IMR-90 (cell line): ENCODE measurements at regions not wholly inside any gene's neighbourhood (a gene's known extent, or its start where the extent isn't known, plus 50 kb on each side); places are given as distances from the start of the nearest gene placed in this dataset.

Experiments
- ATAC-seq: fragments of 200-7000 bp; cut with Tn5 transposase; 2 replicates; pipeline ENCODE4 v1.9.1; 2020; ENCODE audit warnings: low read depth, mild to moderate bottlenecking, moderate library complexity
- BruUV-seq: library from RNA; stranded (reverse); fragments of 400-500 nt; replicated peaks from 2 replicates; lab custom pipeline; 2021; lab: Mats Ljungman, UMichigan
- CTCF ChIA-PET: fragments of 300-600 bp; formaldehyde crosslinking; extraction: SDS; loops from one replicate; lab custom pipeline; 2021; ENCODE audit warnings: antibody characterized with exemption; lab: Yijun Ruan, JAX
- POLR2A ChIA-PET: fragments of 300-600 bp; sonication (Branson Sonifier 250); formaldehyde crosslinking; loops from one replicate; lab custom pipeline; 2022; ENCODE audit warnings: antibody characterized with exemption; ENCODE audit not compliant: unreplicated experiment; lab: Charles Lee
- DNase-seq: peaks from one replicate; pipeline ENCODE4 v3.0.0; 2013
- H2AFZ ChIP-seq: replicated peaks from 2 replicates; pipeline ENCODE3; 2013; ENCODE audit warnings: low read length, mild to moderate bottlenecking; ENCODE audit not compliant: poor library complexity
- H2AK5ac ChIP-seq: 2 replicates; pipeline ENCODE4 v1.6.1; 2013; ENCODE audit warnings: low read depth, low read length, inconsistent platforms
- H2AK9ac ChIP-seq: replicated peaks from 2 replicates; pipeline ENCODE3; 2013; ENCODE audit warnings: mild to moderate bottlenecking, low read depth, low read length, moderate library complexity; ENCODE audit not compliant: poor library complexity
- H2BK120ac ChIP-seq: 2 replicates; pipeline ENCODE4 v1.6.1; 2013; ENCODE audit warnings: low read depth, low read length, inconsistent platforms
- H2BK15ac ChIP-seq: 3 replicates; pipeline ENCODE4 v1.6.1; 2013; ENCODE audit warnings: low read depth, low read length, inconsistent platforms
- H2BK20ac ChIP-seq: 2 replicates; pipeline ENCODE4 v1.6.1; 2013; ENCODE audit warnings: low read depth, mild to moderate bottlenecking, inconsistent platforms, low read length, moderate library complexity
- H2BK5ac ChIP-seq: 2 replicates; pipeline ENCODE4 v1.6.1; 2013; ENCODE audit warnings: mild to moderate bottlenecking, low read depth, low read length, inconsistent platforms; ENCODE audit not compliant: poor library complexity, severe bottlenecking
- H3K14ac ChIP-seq: replicated peaks from 2 replicates; pipeline ENCODE4 v1.6.1; 2013; ENCODE audit warnings: low read depth, low read length, inconsistent platforms
- H3K18ac ChIP-seq: 2 replicates; pipeline ENCODE4 v1.6.1; 2013; ENCODE audit warnings: low read depth, low read length, control low read depth
- H3K23ac ChIP-seq: 2 replicates; pipeline ENCODE4 v1.6.1; 2013; ENCODE audit warnings: low read depth, low read length, inconsistent platforms
- H3K27ac ChIP-seq: 2 replicates; pipeline ENCODE4 v1.5.1; 2013; ENCODE audit warnings: mild to moderate bottlenecking, control low read depth, low read length; ENCODE audit not compliant: insufficient read depth
- H3K27me3 ChIP-seq: 2 replicates; pipeline ENCODE4 v1.6.1; 2013; ENCODE audit warnings: low read length; ENCODE audit not compliant: control insufficient read depth, insufficient read depth
- H3K36me3 ChIP-seq: 2 replicates; pipeline ENCODE4 v1.6.1; 2013; ENCODE audit warnings: low read length, mixed read lengths; ENCODE audit not compliant: control insufficient read depth, insufficient read depth
- H3K4ac ChIP-seq: 2 replicates; pipeline ENCODE4 v1.6.1; 2013; ENCODE audit warnings: low read depth, low read length, inconsistent platforms
- H3K4me1 ChIP-seq: 2 replicates; pipeline ENCODE4 v1.6.1; 2013; ENCODE audit warnings: low read length, mixed read lengths; ENCODE audit not compliant: control insufficient read depth, insufficient read depth
- H3K4me2 ChIP-seq: 2 replicates; pipeline ENCODE4 v1.6.1; 2013; ENCODE audit warnings: low read depth, mild to moderate bottlenecking, control low read depth, low read length, moderate library complexity
- H3K4me3 ChIP-seq: 2 replicates; pipeline ENCODE4 v1.5.1; 2013; ENCODE audit warnings: low read depth, mild to moderate bottlenecking, control low read depth, low read length, moderate library complexity; ENCODE audit not compliant: insufficient read depth
- H3K56ac ChIP-seq: 2 replicates; pipeline ENCODE4 v1.6.1; 2013; ENCODE audit warnings: low read length, inconsistent platforms; ENCODE audit not compliant: insufficient read depth; ENCODE audit errors: extremely low read depth
- H3K79me1 ChIP-seq, 2 experiments: 2 replicates each; pipeline ENCODE4 v1.6.1; 2013; ENCODE audit warnings: low read length in 2 of 2, inconsistent platforms in 1 of 2, low read depth in 1 of 2
- H3K9ac ChIP-seq: 2 replicates; pipeline ENCODE4 v1.6.1; 2013; ENCODE audit warnings: low read depth, low read length, control low read depth
- H3K9me1 ChIP-seq: 2 replicates; pipeline ENCODE4 v1.6.1; 2013; ENCODE audit warnings: low read length, inconsistent platforms; ENCODE audit not compliant: insufficient read depth
- H3K9me3 ChIP-seq: 2 replicates; pipeline ENCODE4 v1.6.1; 2013; ENCODE audit warnings: low read length; ENCODE audit not compliant: control insufficient read depth, insufficient read depth
- H4K20me1 ChIP-seq: 2 replicates; pipeline ENCODE4 v1.6.1; 2013; ENCODE audit warnings: low read length, inconsistent platforms; ENCODE audit not compliant: insufficient read depth
- H4K5ac ChIP-seq: 2 replicates; pipeline ENCODE4 v1.6.1; 2013; ENCODE audit warnings: mild to moderate bottlenecking, low read depth, low read length, control low read depth
- H4K8ac ChIP-seq, 2 experiments: 2 replicates each; pipeline ENCODE4 v1.6.1; 2013; ENCODE audit warnings: low read depth in 2 of 2, low read length in 2 of 2, control low read depth in 1 of 2, inconsistent platforms in 1 of 2
- H4K91ac ChIP-seq: 2 replicates; pipeline ENCODE4 v1.6.1; 2013; ENCODE audit warnings: low read depth, low read length, inconsistent platforms; ENCODE audit not compliant: insufficient read depth
- BHLHE40 ChIP-seq: fragments of 150-350 bp; IDR thresholded peaks from 2 replicates; pipeline ENCODE4 v1.6.1; 2016; ENCODE audit warnings: mild to moderate bottlenecking, low read depth, low read length
- CEBPB ChIP-seq: IDR thresholded peaks from 2 replicates; pipeline ENCODE4 v1.6.1; 2012; ENCODE audit warnings: low read depth, low read length, improper control_type of control experiment
- CHD1 ChIP-seq: IDR thresholded peaks from 2 replicates; pipeline ENCODE4 v1.6.1; 2012; ENCODE audit warnings: low read depth, low read length, improper control_type of control experiment
- FOS ChIP-seq: fragments of 150-350 bp; IDR thresholded peaks from 2 replicates; pipeline ENCODE4 v1.6.1; 2016; ENCODE audit warnings: low read depth, low read length
- MAFK ChIP-seq: IDR thresholded peaks from 2 replicates; pipeline ENCODE4 v1.6.1; 2012; ENCODE audit warnings: low read depth, low read length, improper control_type of control experiment
- MAZ ChIP-seq: IDR thresholded peaks from 2 replicates; pipeline ENCODE4 v1.6.1; 2012; ENCODE audit warnings: low read depth, mild to moderate bottlenecking, low read length, improper control_type of control experiment, moderate library complexity, borderline replicate concordance
- MXI1 ChIP-seq: IDR thresholded peaks from 2 replicates; pipeline ENCODE4 v1.6.1; 2012; ENCODE audit warnings: low read depth, mild to moderate bottlenecking, low read length, moderate library complexity, borderline replicate concordance
- NFE2L2 ChIP-seq: fragments of 150-350 bp; IDR thresholded peaks from 2 replicates; pipeline ENCODE4 v1.6.1; 2016; ENCODE audit warnings: low read depth, mild to moderate bottlenecking, low read length
- POLR2A ChIP-seq: IDR thresholded peaks from 2 replicates; pipeline ENCODE4 v1.6.1; 2012; ENCODE audit warnings: mild to moderate bottlenecking, low read depth, low read length
- RAD21 ChIP-seq: IDR thresholded peaks from 2 replicates; pipeline ENCODE4 v1.6.1; 2012; ENCODE audit warnings: low read length, improper control_type of control experiment
- RCOR1 ChIP-seq: IDR thresholded peaks from 2 replicates; pipeline ENCODE4 v1.6.1; 2012; ENCODE audit warnings: mild to moderate bottlenecking, low read length, improper control_type of control experiment; ENCODE audit not compliant: insufficient replicate concordance
- RFX5 ChIP-seq: IDR thresholded peaks from 2 replicates; pipeline ENCODE4 v1.8.0; 2012; ENCODE audit warnings: low read depth, mild to moderate bottlenecking, low read length, moderate library complexity
- SMC3 ChIP-seq: fragments of 150-350 bp; IDR thresholded peaks from 2 replicates; pipeline ENCODE4 v1.6.1; 2016; ENCODE audit warnings: low read depth, mild to moderate bottlenecking, antibody characterized with exemption, low read length, moderate library complexity
- WGBS, 2 experiments: methylation state at CpG; one replicate each; pipeline versions ENCODE4 v1.1.5 to v1.1.7; 2013; ENCODE audit warnings: missing lambda C conversion rate in 2 of 2; ENCODE audit not compliant: insufficient read length in 1 of 2; ENCODE audit errors: extremely low coverage in 2 of 2; 5-methylcytosine and 5-hydroxymethylcytosine counted together
- dilution Hi-C: fragments of 300-500 bp; cut with HindIII; formaldehyde crosslinking; loops from one replicate; pipeline ENCODE4 v1.14.3; 2018; ENCODE audit warnings: low sequenced_read_pairs; ENCODE audit not compliant: unreplicated experiment
- in situ Hi-C: fragments of 300-500 bp; cut with MboI; formaldehyde crosslinking; loops from 3 replicates; pipeline ENCODE4 v1.14.3; 2019; ENCODE audit warnings: low sequenced_read_pairs, inconsistent platforms, mixed read lengths
- intact Hi-C: fragments of 100-400 bp; cut with micrococcal nuclease; formaldehyde crosslinking; loops from 2 replicates; pipeline ENCODE4 v1.10.0; 2022
- TF ChIP-seq, protein P1 (sequence below): fragments of 150-350 bp; IDR thresholded peaks from 2 replicates; pipeline ENCODE4 v1.6.1; 2017; ENCODE audit warnings: mild to moderate bottlenecking, antibody characterized with exemption, low read length, low read depth
- TF ChIP-seq, protein P2 (sequence below): conservative IDR thresholded peaks from 2 replicates; pipeline ENCODE4 v1.5.1; 2012; ENCODE audit warnings: mild to moderate bottlenecking, low read depth, low read length, improper control_type of control experiment
- TF ChIP-seq, protein P3 (sequence below): fragments of 150-350 bp; IDR thresholded peaks from 2 replicates; pipeline ENCODE4 v1.6.1; 2016; ENCODE audit warnings: low read depth, mild to moderate bottlenecking, low read length, moderate library complexity, borderline replicate concordance

- ATAC-seq (no peak), DNase-seq (no peak)
- Histone ChIP-seq H3K56ac (no peak overlapping the region), H3K27me3 (no peaks in the 10 kb centered on the region), H3K36me3 (no peaks in the 10 kb centered on the region), H4K20me1 (no peaks in the 10 kb centered on the region), H3K9me1 (no peaks in the 10 kb centered on the region), H2BK5ac (no peak overlapping the region), H3K4ac (no peak overlapping the region), H4K8ac (no peak overlapping the region), H3K9ac (no peak overlapping the region), H3K79me1 (peaks cover 0 to 13% of the 10 kb centered on the region in 2 experiments; a peak in 2 of 4 replicates), H3K4me3 (no peak overlapping the region), H2AK9ac (no peak overlapping the region), H3K27ac (no peak overlapping the region), H3K14ac (no peak overlapping the region), H2AFZ (no peak overlapping the region), H3K18ac (no peak overlapping the region), H2BK20ac (no peak overlapping the region), H2BK120ac (no peak overlapping the region; the same call in 1 of the 2 replicates), H3K23ac (no peak overlapping the region), H2BK15ac (peak overlapping the region; percentile 59; the same call in 1 of the 3 replicates), H3K9me3 (no peaks in the 10 kb centered on the region), H2AK5ac (peak overlapping the region; percentile 7; the same call in 1 of the 2 replicates), H3K4me2 (no peak overlapping the region), H4K5ac (no peak overlapping the region), H3K4me1 (peaks cover 20% of the 10 kb centered on the region), H4K91ac (no peak overlapping the region)
- no CpG with 5 or more reads among the region's 4 CpGs for WGBS, 2 experiments
- in situ Hi-C loops = loop anchor here (10.0 kb wide), 1 partner anchor 300 kb away; no protein-coding TSS in a partner anchor
- intact Hi-C loops = no loop called here
- BruUV-seq = no TSS peak
- CTCF ChIA-PET = no interaction called here
- no peak for TF ChIP-seq NFE2L2
- TF ChIP-seq, protein P1, sequence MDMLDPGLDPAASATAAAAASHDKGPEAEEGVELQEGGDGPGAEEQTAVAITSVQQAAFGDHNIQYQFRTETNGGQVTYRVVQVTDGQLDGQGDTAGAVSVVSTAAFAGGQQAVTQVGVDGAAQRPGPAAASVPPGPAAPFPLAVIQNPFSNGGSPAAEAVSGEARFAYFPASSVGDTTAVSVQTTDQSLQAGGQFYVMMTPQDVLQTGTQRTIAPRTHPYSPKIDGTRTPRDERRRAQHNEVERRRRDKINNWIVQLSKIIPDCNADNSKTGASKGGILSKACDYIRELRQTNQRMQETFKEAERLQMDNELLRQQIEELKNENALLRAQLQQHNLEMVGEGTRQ = no peak
- TF ChIP-seq FOS = no peak
- TF ChIP-seq SMC3 = no peak
- TF ChIP-seq POLR2A = no peak
- no peak for TF ChIP-seq MAZ
- no peak for TF ChIP-seq CEBPB
- TF ChIP-seq, protein P2, sequence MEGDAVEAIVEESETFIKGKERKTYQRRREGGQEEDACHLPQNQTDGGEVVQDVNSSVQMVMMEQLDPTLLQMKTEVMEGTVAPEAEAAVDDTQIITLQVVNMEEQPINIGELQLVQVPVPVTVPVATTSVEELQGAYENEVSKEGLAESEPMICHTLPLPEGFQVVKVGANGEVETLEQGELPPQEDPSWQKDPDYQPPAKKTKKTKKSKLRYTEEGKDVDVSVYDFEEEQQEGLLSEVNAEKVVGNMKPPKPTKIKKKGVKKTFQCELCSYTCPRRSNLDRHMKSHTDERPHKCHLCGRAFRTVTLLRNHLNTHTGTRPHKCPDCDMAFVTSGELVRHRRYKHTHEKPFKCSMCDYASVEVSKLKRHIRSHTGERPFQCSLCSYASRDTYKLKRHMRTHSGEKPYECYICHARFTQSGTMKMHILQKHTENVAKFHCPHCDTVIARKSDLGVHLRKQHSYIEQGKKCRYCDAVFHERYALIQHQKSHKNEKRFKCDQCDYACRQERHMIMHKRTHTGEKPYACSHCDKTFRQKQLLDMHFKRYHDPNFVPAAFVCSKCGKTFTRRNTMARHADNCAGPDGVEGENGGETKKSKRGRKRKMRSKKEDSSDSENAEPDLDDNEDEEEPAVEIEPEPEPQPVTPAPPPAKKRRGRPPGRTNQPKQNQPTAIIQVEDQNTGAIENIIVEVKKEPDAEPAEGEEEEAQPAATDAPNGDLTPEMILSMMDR = no peak
- TF ChIP-seq MAFK = no peak
- no peak for TF ChIP-seq CHD1
- TF ChIP-seq RCOR1 = no peak
- no peak for TF ChIP-seq MXI1
- no peak for TF ChIP-seq RFX5
- TF ChIP-seq, protein P3, sequence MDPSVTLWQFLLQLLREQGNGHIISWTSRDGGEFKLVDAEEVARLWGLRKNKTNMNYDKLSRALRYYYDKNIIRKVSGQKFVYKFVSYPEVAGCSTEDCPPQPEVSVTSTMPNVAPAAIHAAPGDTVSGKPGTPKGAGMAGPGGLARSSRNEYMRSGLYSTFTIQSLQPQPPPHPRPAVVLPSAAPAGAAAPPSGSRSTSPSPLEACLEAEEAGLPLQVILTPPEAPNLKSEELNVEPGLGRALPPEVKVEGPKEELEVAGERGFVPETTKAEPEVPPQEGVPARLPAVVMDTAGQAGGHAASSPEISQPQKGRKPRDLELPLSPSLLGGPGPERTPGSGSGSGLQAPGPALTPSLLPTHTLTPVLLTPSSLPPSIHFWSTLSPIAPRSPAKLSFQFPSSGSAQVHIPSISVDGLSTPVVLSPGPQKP = no peak
- no peak for TF ChIP-seq BHLHE40
- no peak for TF ChIP-seq RAD21
- POLR2A ChIA-PET = no interaction called here
- dilution Hi-C loops = no loop called here
These were observed 157.2 kb upstream of the TBL1XR1 start for GRCh38 chr3:177354466-177354865.
